ENCODE measurements at regions not wholly inside any gene's neighbourhood (a gene's known extent, or its start where the extent isn't known, plus 50 kb on each side); places are given as distances from the start of the nearest gene placed in this dataset.

DNA sequence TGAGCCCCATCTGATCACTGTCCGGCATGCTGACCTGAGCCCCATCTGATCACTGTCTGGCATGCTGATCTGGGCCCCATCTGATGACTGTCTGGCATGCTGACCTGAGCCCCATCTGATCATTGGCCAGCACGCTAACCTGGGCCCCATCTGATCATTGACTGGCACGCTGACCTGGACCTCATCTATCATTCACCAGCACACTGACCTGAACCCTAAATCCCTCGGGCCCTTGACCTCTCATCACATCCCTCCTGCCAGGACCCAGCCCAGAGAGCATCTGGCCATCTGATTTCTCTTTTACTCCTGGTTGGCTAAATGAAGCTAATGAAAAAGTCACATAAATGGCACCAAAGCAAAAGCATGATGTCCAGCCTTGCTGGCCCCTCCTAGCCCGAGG lies 207.1 kb downstream of the NDUFA10 start:
- TF ChIP-seq, protein P1, sequence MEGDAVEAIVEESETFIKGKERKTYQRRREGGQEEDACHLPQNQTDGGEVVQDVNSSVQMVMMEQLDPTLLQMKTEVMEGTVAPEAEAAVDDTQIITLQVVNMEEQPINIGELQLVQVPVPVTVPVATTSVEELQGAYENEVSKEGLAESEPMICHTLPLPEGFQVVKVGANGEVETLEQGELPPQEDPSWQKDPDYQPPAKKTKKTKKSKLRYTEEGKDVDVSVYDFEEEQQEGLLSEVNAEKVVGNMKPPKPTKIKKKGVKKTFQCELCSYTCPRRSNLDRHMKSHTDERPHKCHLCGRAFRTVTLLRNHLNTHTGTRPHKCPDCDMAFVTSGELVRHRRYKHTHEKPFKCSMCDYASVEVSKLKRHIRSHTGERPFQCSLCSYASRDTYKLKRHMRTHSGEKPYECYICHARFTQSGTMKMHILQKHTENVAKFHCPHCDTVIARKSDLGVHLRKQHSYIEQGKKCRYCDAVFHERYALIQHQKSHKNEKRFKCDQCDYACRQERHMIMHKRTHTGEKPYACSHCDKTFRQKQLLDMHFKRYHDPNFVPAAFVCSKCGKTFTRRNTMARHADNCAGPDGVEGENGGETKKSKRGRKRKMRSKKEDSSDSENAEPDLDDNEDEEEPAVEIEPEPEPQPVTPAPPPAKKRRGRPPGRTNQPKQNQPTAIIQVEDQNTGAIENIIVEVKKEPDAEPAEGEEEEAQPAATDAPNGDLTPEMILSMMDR (IDR thresholded peaks at IDR 0.05) = no peak
- TF ChIP-seq POLR2A (IDR thresholded peaks at IDR 0.05) = no peak

Data from testis (tissue), 2 donors.